NCI-H446 treated with DMSO at 0.1 percent for 48 hours (cell line): ENCODE measurements at regions not wholly inside any gene's neighbourhood (a gene's known extent, or its start where the extent isn't known, plus 50 kb on each side); places are given as distances from the start of the nearest gene placed in this dataset.
"Not testable (repeated sequence)": the region's sequence is repeated elsewhere in the genome, so short reads cannot be mapped to it uniquely, and the experiment has no call there.

Experiments used
- DNase-seq: peaks from one replicate; lab custom pipeline; 2025; lab: John Stamatoyannopoulos, UW

DNA sequence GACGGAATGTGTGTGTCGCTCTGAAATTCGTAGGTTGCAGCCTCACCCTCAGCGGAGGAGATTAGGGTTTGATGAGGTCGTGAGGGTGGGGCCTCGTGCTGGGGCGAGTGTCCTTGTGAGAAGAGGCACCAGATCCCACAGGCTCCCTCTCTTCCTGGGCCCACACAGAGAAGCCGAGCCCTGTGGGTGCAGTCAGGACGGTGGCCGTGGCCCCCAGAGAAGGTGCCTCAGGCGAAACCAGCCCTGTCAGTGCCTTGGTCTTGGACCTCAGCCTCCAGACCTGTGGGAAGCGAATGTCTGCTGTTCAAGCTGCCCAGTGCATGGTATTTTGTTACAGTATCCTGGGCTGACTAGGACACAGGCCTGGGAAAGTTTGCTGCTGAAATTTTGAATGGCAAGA is 108.0 kb upstream of the ALKAL2 start:
- DNase-seq = no peak

DNA sequence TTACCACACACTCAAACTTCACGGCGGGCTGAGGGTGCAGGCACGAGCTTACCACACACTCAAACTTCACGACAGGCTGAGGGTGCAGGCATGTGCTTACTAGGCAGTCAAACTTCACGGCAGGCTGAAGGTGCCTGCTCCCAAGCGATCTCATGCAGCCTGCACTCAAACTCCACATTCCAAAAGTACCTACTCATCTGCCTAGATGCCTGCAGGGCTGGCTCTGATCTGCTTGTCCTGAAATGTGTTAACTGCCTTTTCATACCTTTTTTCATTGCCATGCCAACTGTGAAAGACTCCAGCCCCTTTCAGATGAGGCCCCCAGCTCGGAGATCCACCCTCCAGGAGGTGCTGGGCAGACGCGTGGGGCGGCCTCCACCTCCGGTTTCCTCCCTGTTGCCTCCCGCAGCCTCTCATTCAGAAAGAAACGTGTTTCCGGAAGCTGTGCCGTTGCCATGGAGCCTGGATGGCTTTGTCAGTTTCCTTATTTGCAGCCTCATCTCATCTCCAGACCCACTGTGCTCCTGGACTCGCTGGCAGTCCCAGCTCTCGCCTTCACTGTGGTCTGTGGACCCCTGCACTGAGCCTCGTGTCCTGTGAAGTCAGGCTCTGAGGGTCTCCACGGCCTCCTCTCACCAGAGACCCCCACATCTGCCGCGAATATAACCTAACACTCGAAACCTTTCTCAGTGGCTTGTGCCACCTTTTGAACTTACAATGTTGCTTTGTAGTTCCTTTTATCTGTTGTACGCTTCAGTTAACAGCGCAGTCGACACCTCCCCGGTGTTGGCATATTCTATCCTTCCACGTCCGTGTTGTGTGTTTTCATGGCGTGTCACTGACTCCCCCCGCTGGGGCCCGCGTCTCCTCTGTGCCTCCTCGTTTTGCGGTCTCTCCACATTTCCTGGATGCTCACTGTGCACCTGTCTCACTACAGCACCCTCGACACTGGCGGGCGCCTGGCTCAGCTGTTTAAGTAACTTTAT is 106.1 kb upstream of the ALKAL2 start:
- no peak for DNase-seq

- DNase-seq = no peak
These were observed 105.0 kb upstream of the ALKAL2 start for GRCh38 chr2:392926-393280.

GRCh38 chr2:392181-392925 is 104.5 kb upstream of the ALKAL2 start:
- no peak for DNase-seq

GRCh38 chr2:391696-392095 is 103.8 kb upstream of the ALKAL2 start:
- DNase-seq = no peak

GRCh38 chr2:390959-391358 is 103.1 kb upstream of the ALKAL2 start:
- DNase-seq = no peak

GRCh38 chr2:389985-390384 is 102.1 kb upstream of the ALKAL2 start:
- not testable (repeated sequence) for DNase-seq

GRCh38 chr2:388752-389151 is 100.9 kb upstream of the ALKAL2 start:
- not testable (repeated sequence) for DNase-seq

DNA sequence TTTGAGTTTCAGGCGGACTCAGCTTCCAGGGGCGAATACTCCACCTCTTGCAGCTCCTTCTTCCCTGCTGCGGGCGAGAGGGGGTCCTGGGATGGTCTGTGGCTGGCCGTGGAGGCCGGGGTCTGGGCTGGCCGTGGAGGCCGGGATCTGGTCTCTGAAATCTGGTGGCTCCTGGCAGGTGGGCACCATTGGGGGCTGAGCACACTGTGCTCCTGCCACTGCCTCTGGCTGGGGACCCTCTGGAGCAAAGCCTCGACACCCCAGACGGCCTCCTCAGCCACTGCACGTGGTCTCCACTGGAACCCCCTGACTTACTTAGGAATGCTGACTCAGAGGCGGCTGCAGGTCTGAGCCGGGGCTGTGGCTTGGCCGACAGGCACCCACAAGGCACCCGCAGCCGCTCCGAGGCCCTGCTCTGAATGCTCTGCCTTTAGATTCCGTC is 100.1 kb upstream of the ALKAL2 start:
- DNase-seq = no peak

- DNase-seq = no peak
These were observed 98.7 kb upstream of the ALKAL2 start for GRCh38 chr2:386406-387103.

GRCh38 chr2:385785-386184 is 97.9 kb upstream of the ALKAL2 start:
- DNase-seq = no peak

GRCh38 chr2:385061-385460 is 97.2 kb upstream of the ALKAL2 start:
- DNase-seq = no peak

GRCh38 chr2:383888-384287 is 96.0 kb upstream of the ALKAL2 start:
- DNase-seq = no peak

- no peak for DNase-seq
These were observed 95.3 kb upstream of the ALKAL2 start for GRCh38 chr2:383178-383577.

GRCh38 chr2:382728-383022 is 94.8 kb upstream of the ALKAL2 start:
- no peak for DNase-seq

GRCh38 chr2:381941-382727 is 94.2 kb upstream of the ALKAL2 start:
- no peak for DNase-seq

DNA sequence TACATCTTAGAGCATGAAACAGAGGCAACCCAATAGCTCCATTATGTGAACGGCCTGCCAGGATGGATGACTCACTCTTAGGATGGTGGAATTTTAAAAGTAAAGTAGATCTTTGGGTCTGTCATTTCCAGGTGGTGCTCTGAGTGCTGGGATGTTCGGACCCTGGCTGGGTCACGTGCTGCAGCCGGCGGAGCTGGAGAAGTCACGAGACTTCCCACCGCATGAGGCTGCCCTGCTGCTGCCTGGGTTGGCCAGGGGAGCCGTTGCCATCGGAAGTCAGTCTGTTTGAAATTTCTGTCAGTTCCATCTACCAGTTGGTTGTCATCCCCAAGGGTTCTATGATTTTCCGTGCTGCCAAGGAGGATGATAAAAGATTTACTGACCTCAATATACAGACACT is 93.3 kb upstream of the ALKAL2 start:
- DNase-seq = no peak

GRCh38 chr2:380772-381171 is 92.9 kb upstream of the ALKAL2 start:
- DNase-seq = no peak

GRCh38 chr2:380221-380620 is 92.3 kb upstream of the ALKAL2 start:
- DNase-seq = no peak

DNA sequence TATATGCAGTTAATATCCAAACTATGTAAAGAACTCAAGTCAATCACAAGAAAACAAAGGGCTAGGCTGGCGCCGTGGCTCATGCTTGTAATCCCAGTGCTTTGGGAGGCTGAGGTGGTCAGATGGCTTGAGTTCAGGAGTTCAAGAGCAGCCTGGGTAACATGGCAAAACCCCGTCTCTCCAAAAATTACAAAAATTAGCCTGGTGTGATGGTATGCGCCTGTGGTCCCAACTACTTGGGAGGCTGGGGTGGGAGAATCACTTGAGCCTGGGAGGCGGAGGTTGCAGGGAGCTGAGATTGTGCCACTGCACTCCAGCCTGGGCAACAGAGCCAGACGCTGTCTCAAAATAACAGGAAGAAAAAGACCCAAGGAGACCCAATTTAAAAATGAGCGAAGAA is 91.9 kb upstream of the ALKAL2 start:
- DNase-seq = no peak

DNA sequence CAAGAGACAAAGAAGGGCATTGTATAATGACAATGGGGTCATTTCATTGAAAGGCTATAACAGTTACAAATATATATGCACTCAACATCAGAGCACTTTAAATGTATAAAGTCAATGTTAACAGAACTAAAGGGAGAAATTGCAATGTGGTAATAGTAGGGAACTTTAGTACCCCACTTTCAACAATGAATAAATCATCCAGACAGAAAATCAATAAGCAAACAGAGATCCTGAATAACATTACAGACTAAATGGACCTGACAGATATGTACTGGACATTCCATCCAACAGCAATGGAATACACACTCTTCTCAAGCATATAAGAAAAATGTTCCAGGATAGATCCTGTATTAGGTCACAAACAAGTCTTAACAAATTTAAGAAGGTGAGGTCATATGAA is 90.5 kb upstream of the ALKAL2 start:
- no peak for DNase-seq

- no peak for DNase-seq
These were observed 89.5 kb upstream of the ALKAL2 start for GRCh38 chr2:377414-377813.
